Keratinocyte (primary cell): ENCODE measurements at regions not wholly inside any gene's neighbourhood (a gene's known extent, or its start where the extent isn't known, plus 50 kb on each side); places are given as distances from the start of the nearest gene placed in this dataset.

ENCODE experiments used
- DNase-seq: peaks from one replicate; pipeline ENCODE4 v3.0.0-alpha.2; 2011; ENCODE audit warnings: low read depth, missing footprints, low spot score
- FAIRE-seq: peaks from 2 replicates; lab custom pipeline; 2011; peaks lifted over from hg19 to GRCh38; lab: Jason Lieb, UNC
- H2AFZ ChIP-seq: 2 replicates; pipeline ENCODE4 v1.6.0; 2012; ENCODE audit warnings: low read length, control low read depth, inconsistent platforms; ENCODE audit not compliant: control insufficient read depth
- H3K27ac ChIP-seq: 2 replicates; pipeline ENCODE4 v1.5.1; 2011; ENCODE audit warnings: low read length; ENCODE audit not compliant: control insufficient read depth, insufficient read depth
- H3K27me3 ChIP-seq: 3 replicates; pipeline ENCODE4 v1.6.0; 2011; ENCODE audit warnings: low read length; ENCODE audit not compliant: control insufficient read depth, insufficient read depth; ENCODE audit errors: extremely low read depth
- H3K36me3 ChIP-seq, 2 experiments: 2 replicates in 1 of 2; 3 replicates in 1 of 2; pipeline ENCODE4 v1.5.1; 2011; ENCODE audit warnings: low read length in 2 of 2, mild to moderate bottlenecking in 1 of 2; ENCODE audit not compliant: control insufficient read depth in 2 of 2, insufficient read depth in 2 of 2; ENCODE audit errors: extremely low read depth in 1 of 2
- H3K4me1 ChIP-seq: 3 replicates; pipeline ENCODE4 v1.5.1; 2011; ENCODE audit warnings: low read length; ENCODE audit not compliant: control insufficient read depth, insufficient read depth; ENCODE audit errors: extremely low read depth
- H3K4me2 ChIP-seq: 3 replicates; pipeline ENCODE4 v1.6.0; 2011; ENCODE audit warnings: low read depth, low read length; ENCODE audit not compliant: control insufficient read depth, insufficient read depth; ENCODE audit errors: extremely low read depth
- H3K4me3 ChIP-seq, 3 experiments: fragments of 200-600 bp in 1 of 3; sonication (generic) in 1 of 3; 2 replicates in 2 of 3; 3 replicates in 1 of 3; pipeline ENCODE4 v1.5.1; 2011 to 2016; ENCODE audit warnings: low read length in 3 of 3, mild to moderate bottlenecking in 3 of 3, control low read depth in 2 of 3, inconsistent platforms in 1 of 3, low read depth in 1 of 3, mixed read lengths in 1 of 3, mixed run types in 1 of 3, moderate library complexity in 1 of 3; ENCODE audit not compliant: control insufficient read depth in 2 of 3, insufficient read depth in 2 of 3; ENCODE audit errors: extremely low read depth in 1 of 3
- H3K79me2 ChIP-seq: 2 replicates; pipeline ENCODE4 v1.6.0; 2012; ENCODE audit warnings: low read length; ENCODE audit not compliant: control insufficient read depth, insufficient read depth
- H3K9ac ChIP-seq: 3 replicates; pipeline ENCODE4 v1.6.0; 2011; ENCODE audit warnings: low read length; ENCODE audit not compliant: control insufficient read depth, insufficient read depth; ENCODE audit errors: extremely low read depth
- H3K9me1 ChIP-seq: 3 replicates; pipeline ENCODE4 v1.6.0; 2011; ENCODE audit warnings: low read length; ENCODE audit not compliant: control insufficient read depth, insufficient read depth; ENCODE audit errors: extremely low read depth
- H3K9me3 ChIP-seq: 2 replicates; pipeline ENCODE4 v1.5.1; 2012; ENCODE audit warnings: low read depth, low read length; ENCODE audit not compliant: control insufficient read depth
- H4K20me1 ChIP-seq: 3 replicates; pipeline ENCODE4 v1.6.0; 2011; ENCODE audit warnings: low read length; ENCODE audit not compliant: control insufficient read depth, insufficient read depth; ENCODE audit errors: extremely low read depth
- EZH2 ChIP-seq: IDR thresholded peaks from one replicate; pipeline ENCODE4 v1.6.1; 2012; ENCODE audit warnings: inconsistent platforms, mild to moderate bottlenecking, low read length, moderate library complexity
- dilution Hi-C: fragments of 300-500 bp; cut with MboI; formaldehyde crosslinking; loops from one replicate; pipeline ENCODE4 v1.7.0; 2020; ENCODE audit warnings: low sequenced_read_pairs; ENCODE audit not compliant: extremely low pct_ligation_motif_present
- TF ChIP-seq, protein P1 (sequence below), 3 experiments: IDR thresholded peaks in 1 of 3; conservative IDR thresholded peaks in 1 of 3; optimal IDR thresholded peaks in 1 of 3; 2 replicates in 2 of 3; 3 replicates in 1 of 3; pipeline versions ENCODE3 to v1.5.1; 2011; ENCODE audit warnings: low read length in 3 of 3, mild to moderate bottlenecking in 3 of 3, moderate library complexity in 2 of 3, control low read depth in 1 of 3, inconsistent platforms in 1 of 3; ENCODE audit not compliant: insufficient read depth in 2 of 3; ENCODE audit errors: extremely low read depth in 1 of 3

DNA sequence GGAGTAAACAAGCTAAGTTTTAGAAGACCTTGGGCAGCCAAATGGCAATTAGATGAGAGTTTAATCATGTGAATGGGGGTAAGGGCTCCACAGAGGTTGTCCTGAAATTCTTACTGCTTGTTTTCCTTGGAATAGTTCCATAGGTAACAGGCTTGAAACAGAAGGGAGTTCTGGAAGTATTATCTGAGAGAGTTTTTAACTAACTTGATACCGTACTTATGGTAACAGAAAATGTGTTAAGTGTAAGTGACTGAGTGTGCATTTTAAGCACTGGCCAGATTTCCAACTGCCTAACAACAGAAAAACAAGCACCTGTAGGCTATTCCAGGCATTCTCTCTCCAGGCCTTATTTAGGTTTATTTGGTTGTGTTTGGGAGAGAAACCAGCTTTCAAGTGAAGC, 414.6 kb upstream of the PDE3A start:
- no peaks in the 10 kb centered on the region for H3K27me3 ChIP-seq
- no peaks in the 10 kb centered on the region for H4K20me1 ChIP-seq
- DNase-seq (no peak), FAIRE-seq (no peak)
- H3K36me3 ChIP-seq, result no peaks in the 10 kb centered on the region
- H3K4me1 ChIP-seq, result no peaks in the 10 kb centered on the region
- no peak overlapping the region for H3K9ac ChIP-seq
- H3K4me3 ChIP-seq, result no peak overlapping the region
- no peaks in the 10 kb centered on the region for H3K79me2 ChIP-seq
- H3K9me3 ChIP-seq, result no peaks in the 10 kb centered on the region
- H2AFZ ChIP-seq, result no peak overlapping the region
- TF ChIP-seq, protein P1, sequence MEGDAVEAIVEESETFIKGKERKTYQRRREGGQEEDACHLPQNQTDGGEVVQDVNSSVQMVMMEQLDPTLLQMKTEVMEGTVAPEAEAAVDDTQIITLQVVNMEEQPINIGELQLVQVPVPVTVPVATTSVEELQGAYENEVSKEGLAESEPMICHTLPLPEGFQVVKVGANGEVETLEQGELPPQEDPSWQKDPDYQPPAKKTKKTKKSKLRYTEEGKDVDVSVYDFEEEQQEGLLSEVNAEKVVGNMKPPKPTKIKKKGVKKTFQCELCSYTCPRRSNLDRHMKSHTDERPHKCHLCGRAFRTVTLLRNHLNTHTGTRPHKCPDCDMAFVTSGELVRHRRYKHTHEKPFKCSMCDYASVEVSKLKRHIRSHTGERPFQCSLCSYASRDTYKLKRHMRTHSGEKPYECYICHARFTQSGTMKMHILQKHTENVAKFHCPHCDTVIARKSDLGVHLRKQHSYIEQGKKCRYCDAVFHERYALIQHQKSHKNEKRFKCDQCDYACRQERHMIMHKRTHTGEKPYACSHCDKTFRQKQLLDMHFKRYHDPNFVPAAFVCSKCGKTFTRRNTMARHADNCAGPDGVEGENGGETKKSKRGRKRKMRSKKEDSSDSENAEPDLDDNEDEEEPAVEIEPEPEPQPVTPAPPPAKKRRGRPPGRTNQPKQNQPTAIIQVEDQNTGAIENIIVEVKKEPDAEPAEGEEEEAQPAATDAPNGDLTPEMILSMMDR (optimal IDR thresholded peaks at IDR 0.05 in 1 of 3, IDR thresholded peaks at IDR 0.05 in 1 of 3, conservative IDR thresholded peaks at IDR 0.05 in 1 of 3; ENCODE audit: extremely low read depth in 1 of 3, insufficient read depth in 2 of 3, low read length in 3 of 3), result no peak
- no peak for TF ChIP-seq EZH2
- no peak overlapping the region for H3K4me2 ChIP-seq
- dilution Hi-C loops, result no loop called here
- no peaks in the 10 kb centered on the region for H3K9me1 ChIP-seq
- H3K27ac ChIP-seq, result no peak overlapping the region

- Histone ChIP-seq H3K27ac (no peak overlapping the region), H3K4me2 (no peak overlapping the region), H3K4me1 (no peaks in the 10 kb centered on the region), H3K27me3 (no peaks in the 10 kb centered on the region), H4K20me1 (no peaks in the 10 kb centered on the region), H2AFZ (no peak overlapping the region), H3K9me1 (no peaks in the 10 kb centered on the region), H3K79me2 (no peaks in the 10 kb centered on the region), H3K9ac (no peak overlapping the region), H3K4me3 (no peak overlapping the region), H3K36me3 (no peaks in the 10 kb centered on the region), H3K9me3 (no peaks in the 10 kb centered on the region)
- FAIRE-seq, result no peak
- no peak for DNase-seq
- dilution Hi-C loops, result no loop called here
- TF ChIP-seq, protein P1 (optimal IDR thresholded peaks at IDR 0.05 in 1 of 3, IDR thresholded peaks at IDR 0.05 in 1 of 3, conservative IDR thresholded peaks at IDR 0.05 in 1 of 3; ENCODE audit: extremely low read depth in 1 of 3, insufficient read depth in 2 of 3, low read length in 3 of 3), result no peak
- no peak for TF ChIP-seq EZH2
These were observed 414.2 kb upstream of the PDE3A start for GRCh38 chr12:19954163-19954562.
